ENCODE measurements at regions not wholly inside any gene's neighbourhood (a gene's known extent, or its start where the extent isn't known, plus 50 kb on each side); places are given as distances from the start of the nearest gene placed in this dataset.
"Not testable (repeated sequence)": the region's sequence is repeated elsewhere in the genome, so short reads cannot be mapped to it uniquely, and the experiment has no call there.

DNA sequence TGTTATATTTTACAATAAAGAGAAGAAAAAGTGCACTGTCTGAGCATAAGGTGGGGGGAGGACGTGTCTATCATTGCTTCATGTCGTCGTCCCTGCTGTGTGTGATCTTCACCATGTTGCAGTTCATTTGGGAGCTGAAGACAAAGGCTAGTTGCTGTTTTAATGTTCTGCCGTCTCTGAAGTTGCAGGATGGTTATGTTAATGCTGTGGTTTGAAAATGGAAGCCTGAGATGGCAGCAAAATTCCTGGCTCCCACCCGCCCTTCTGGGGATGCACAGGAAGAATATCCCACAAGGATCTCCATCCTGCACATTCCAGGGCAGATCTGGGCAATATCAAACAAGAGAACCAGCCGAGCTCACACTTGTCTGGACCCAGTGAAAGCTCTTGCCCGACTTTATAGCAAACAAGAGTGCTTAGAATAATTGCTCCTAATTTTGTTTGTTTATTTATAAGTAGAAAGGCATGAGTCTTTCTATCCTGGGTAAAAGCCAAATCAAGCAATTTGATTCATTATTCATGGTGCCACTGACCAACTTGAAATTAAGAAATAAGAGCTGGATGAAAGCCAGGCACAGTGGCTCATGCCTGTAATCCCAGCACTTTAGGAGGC, 110.3 kb upstream of the ABCC4 start:
- DNase-seq: no peak
- Histone ChIP-seq H3K27me3 (no peaks in the 10 kb centered on the region), H3K9me3 (no peaks in the 10 kb centered on the region), H3K4me3 (ENCODE audit: low read depth, low read length) (no peak overlapping the region), H3K36me3 (no peaks in the 10 kb centered on the region), H3K4me1 (no peaks in the 10 kb centered on the region)
- TF ChIP-seq, protein P1, sequence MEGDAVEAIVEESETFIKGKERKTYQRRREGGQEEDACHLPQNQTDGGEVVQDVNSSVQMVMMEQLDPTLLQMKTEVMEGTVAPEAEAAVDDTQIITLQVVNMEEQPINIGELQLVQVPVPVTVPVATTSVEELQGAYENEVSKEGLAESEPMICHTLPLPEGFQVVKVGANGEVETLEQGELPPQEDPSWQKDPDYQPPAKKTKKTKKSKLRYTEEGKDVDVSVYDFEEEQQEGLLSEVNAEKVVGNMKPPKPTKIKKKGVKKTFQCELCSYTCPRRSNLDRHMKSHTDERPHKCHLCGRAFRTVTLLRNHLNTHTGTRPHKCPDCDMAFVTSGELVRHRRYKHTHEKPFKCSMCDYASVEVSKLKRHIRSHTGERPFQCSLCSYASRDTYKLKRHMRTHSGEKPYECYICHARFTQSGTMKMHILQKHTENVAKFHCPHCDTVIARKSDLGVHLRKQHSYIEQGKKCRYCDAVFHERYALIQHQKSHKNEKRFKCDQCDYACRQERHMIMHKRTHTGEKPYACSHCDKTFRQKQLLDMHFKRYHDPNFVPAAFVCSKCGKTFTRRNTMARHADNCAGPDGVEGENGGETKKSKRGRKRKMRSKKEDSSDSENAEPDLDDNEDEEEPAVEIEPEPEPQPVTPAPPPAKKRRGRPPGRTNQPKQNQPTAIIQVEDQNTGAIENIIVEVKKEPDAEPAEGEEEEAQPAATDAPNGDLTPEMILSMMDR (IDR thresholded peaks at IDR 0.05; ENCODE audit: low read depth, low read length): no peak

DNA sequence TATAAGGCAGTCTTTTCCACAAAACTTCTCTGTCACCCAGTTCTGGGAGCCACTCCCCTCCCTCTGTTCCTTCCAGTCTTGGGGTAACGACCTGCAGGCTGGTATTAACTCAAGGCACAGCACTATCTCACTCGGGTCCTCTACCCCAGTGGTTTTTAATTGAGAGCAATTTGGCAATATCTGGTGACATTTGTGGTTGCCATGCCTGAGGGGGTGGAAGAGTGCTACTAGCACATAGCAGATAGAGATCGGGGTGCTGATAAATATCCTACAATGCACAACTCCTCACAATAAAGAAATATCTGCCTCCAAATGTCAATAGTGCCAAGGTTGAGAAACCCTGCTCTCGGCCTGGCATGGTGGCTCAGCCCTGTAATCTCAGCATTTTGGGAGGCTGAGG, 117.7 kb upstream of the ABCC4 start:
- Histone ChIP-seq H3K27me3 (no peaks in the 10 kb centered on the region), H3K4me1 (no peaks in the 10 kb centered on the region), H3K9me3 (no peaks in the 10 kb centered on the region), H3K4me3 (ENCODE audit: low read depth, low read length) (no peak overlapping the region), H3K36me3 (no peaks in the 10 kb centered on the region)
- DNase-seq: no peak
- TF ChIP-seq, protein P1 (IDR thresholded peaks at IDR 0.05; ENCODE audit: low read depth, low read length): no peak

DNA sequence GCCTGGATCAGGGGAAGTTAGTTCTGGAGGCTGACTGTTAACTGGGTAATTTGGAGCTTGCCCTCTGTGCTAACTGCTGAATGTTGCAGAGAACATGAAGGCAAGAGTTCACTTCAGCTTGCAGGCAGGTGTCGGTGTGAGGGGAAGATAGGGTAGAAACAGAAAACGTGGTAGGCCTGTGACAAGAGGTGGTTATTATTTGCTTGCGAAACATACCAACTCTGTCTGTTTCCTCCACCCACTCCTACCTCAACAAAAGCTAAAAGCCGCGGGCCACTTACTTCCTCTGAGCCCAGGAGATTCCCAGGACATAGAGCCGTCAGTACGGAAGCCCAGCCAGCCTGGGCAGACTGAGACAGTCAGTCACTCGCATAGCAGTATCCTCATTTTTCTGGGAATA, 119.2 kb upstream of the ABCC4 start:
- DNase-seq: no peak
- H3K27me3 ChIP-seq: no peaks in the 10 kb centered on the region
- no peaks in the 10 kb centered on the region for H3K4me1 ChIP-seq
- no peaks in the 10 kb centered on the region for H3K36me3 ChIP-seq
- TF ChIP-seq, protein P1 (IDR thresholded peaks at IDR 0.05; ENCODE audit: low read depth, low read length): no peak
- H3K4me3 ChIP-seq (ENCODE audit: low read depth, low read length): no peak overlapping the region
- H3K9me3 ChIP-seq: no peaks in the 10 kb centered on the region

DNA sequence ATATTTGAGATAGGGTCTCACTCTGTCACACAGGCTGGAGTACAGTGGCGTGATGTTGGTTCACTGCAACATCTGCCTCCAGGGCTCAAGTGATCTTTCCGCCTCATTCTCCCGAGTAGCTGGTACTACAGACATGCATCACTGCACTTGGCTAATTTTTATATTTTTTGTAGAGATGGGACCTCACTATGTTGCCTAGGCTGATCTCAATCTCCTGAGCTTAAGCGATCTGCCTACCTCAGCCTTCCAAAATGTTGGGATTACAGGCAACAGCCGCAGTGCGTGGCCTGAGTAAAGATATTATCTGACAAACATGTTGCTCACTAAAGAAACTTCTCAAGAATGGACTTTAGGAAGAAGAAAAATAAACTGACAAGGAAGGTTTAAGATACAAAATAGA, 125.4 kb upstream of the ABCC4 start:
- TF ChIP-seq, protein P1 (IDR thresholded peaks at IDR 0.05; ENCODE audit: low read depth, low read length): no peak
- no peaks in the 10 kb centered on the region for H3K9me3 ChIP-seq
- no peaks in the 10 kb centered on the region for H3K36me3 ChIP-seq
- no peaks in the 10 kb centered on the region for H3K4me1 ChIP-seq
- DNase-seq: peak; percentile 26
- no peaks in the 10 kb centered on the region for H3K27me3 ChIP-seq
- no peak overlapping the region for H3K4me3 ChIP-seq (ENCODE audit: low read depth, low read length)

DNA sequence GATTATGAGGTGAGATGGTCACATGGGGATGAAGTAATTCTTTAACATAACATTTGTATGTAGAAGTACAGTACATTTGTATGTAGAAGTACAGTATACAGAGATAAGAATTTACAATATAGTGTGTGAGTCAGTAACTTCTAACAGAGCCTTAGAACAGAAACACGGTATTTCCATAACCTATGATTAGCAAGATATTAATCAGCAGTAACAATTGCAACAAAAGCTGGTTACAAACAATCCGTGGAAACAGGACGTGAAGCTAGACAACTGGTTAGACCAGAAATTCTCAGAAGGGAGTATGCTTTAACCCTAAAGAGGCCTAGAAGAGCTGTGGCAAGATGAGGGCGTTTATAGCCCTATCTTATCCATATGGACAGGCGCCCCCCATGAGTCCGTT, 122.0 kb upstream of the CLDN10 start:
- not testable (repeated sequence) for H3K27me3 ChIP-seq; H3K9me3 ChIP-seq; DNase-seq; H3K36me3 ChIP-seq; H3K4me1 ChIP-seq; H3K4me3 ChIP-seq (ENCODE audit: low read depth, low read length)

DNA sequence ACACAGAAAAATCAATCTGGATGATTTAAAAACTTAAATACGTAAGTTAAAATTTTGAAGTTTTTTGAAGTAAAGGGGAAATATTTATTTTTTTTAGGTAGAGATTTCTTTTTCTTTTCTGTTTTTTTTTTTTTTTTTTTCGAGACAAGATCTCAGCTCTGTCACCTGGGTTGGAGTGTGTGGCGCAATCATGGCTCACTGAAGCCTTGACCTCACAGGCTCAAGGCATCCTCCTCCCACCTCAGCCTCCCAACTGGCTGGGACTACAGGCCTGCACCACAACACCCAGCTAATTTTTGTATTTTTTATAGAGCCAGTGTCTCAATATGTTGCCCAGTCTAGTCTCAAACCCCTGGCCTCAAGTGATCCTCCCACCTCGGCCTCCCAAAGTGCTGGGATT, 120.4 kb upstream of the CLDN10 start:
- Histone ChIP-seq H3K4me3 (ENCODE audit: low read depth, low read length) (no peak overlapping the region), H3K4me1 (no peaks in the 10 kb centered on the region), H3K9me3 (no peaks in the 10 kb centered on the region), H3K36me3 (no peaks in the 10 kb centered on the region), H3K27me3 (no peaks in the 10 kb centered on the region)
- DNase-seq: no peak
- TF ChIP-seq, protein P1 (IDR thresholded peaks at IDR 0.05; ENCODE audit: low read depth, low read length): no peak

DNA sequence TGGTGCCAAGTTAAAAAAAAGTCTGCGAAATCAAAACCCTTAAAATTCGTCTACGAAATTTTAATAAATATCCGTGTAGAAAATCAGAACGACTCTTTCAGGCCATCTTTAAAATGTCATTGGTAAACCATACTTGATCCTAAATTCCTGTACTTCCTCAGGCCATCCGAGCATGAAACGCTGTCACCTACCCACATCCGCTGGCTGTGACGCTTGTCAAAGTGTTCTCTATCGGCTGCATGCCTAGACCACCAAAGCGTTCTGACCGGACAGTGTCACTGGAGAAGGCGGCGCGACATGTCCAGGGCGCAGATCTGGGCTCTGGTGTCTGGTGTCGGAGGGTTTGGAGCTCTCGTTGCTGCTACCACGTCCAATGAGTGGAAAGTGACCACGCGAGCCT, 119.0 kb upstream of the CLDN10 start:
- DNase-seq: no peak
- H3K9me3 ChIP-seq: no peaks in the 10 kb centered on the region
- no peaks in the 10 kb centered on the region for H3K36me3 ChIP-seq
- H3K27me3 ChIP-seq: no peaks in the 10 kb centered on the region
- TF ChIP-seq, protein P1 (IDR thresholded peaks at IDR 0.05; ENCODE audit: low read depth, low read length): no peak
- H3K4me1 ChIP-seq: no peaks in the 10 kb centered on the region; the same call in 1 of the 2 replicates
- no peak overlapping the region for H3K4me3 ChIP-seq (ENCODE audit: low read depth, low read length)
